Activated CD4-positive, alpha-beta memory T cell treated with anti-CD3 and anti-CD28 coated beads, Interleukin-2, amount 10 ng/mL, durations not matched to agents 7 days and 5 days (primary cell): ENCODE measurements at regions not wholly inside any gene's neighbourhood (a gene's known extent, or its start where the extent isn't known, plus 50 kb on each side); places are given as distances from the start of the nearest gene placed in this dataset.
A peak's percentile ranks its signal among the peaks of the same experiment; 100 is the strongest.

Experiments used
- CTCF ChIA-PET: fragments of 350-600 bp; sonication (Branson Sonifier 250); formaldehyde crosslinking; loops from one replicate; lab custom pipeline; 2021; ENCODE audit warnings: antibody characterized with exemption, inconsistent platforms; lab: Charles Lee
- POLR2A ChIA-PET: fragments of 350-600 bp; sonication (Branson Sonifier 250); formaldehyde crosslinking; loops from one replicate; lab custom pipeline; 2021; ENCODE audit warnings: antibody characterized with exemption; lab: Charles Lee
- DNase-seq: peaks from one replicate; pipeline ENCODE4 v3.0.0-alpha.2; 2020
- H3K27ac Mint-ChIP-seq: one replicate; pipeline ENCODE4 v1.8.0; 2021; ENCODE audit warnings: mild to moderate bottlenecking, mixed read lengths
- H3K27me3 Mint-ChIP-seq: one replicate; pipeline ENCODE4 v1.8.0; 2021; ENCODE audit warnings: mixed read lengths
- H3K36me3 Mint-ChIP-seq: one replicate; pipeline ENCODE4 v1.8.0; 2021; ENCODE audit warnings: low read depth, mixed read lengths
- H3K4me1 Mint-ChIP-seq: one replicate; pipeline ENCODE4 v1.8.0; 2021; ENCODE audit warnings: mixed read lengths
- H3K4me3 Mint-ChIP-seq: one replicate; pipeline ENCODE4 v1.8.0; 2021; ENCODE audit warnings: mild to moderate bottlenecking, mixed read lengths
- H3K9me3 Mint-ChIP-seq: one replicate; pipeline ENCODE4 v1.8.0; 2021; ENCODE audit warnings: mixed read lengths

GRCh38 chr12:13880613-13881012, 100.8 kb downstream of the GRIN2B start:
- no peaks in the 10 kb centered on the region for H3K9me3 Mint-ChIP-seq
- no peak overlapping the region for H3K4me3 Mint-ChIP-seq
- no peak overlapping the region for H3K27ac Mint-ChIP-seq
- ChIA-PET POLR2A (no interaction called here), CTCF (interaction anchor here (1.4 kb wide), 1 partner anchor 16 kb away, joined by 4 read pairs; no protein-coding TSS in a partner anchor)
- no peak for DNase-seq
- H3K27me3 Mint-ChIP-seq: no peaks in the 10 kb centered on the region
- no peaks in the 10 kb centered on the region for H3K36me3 Mint-ChIP-seq
- no peaks in the 10 kb centered on the region for H3K4me1 Mint-ChIP-seq

- POLR2A ChIA-PET: no interaction called here
- CTCF ChIA-PET: no interaction called here
- DNase-seq: no peak
- Mint-ChIP-seq H3K36me3 (no peaks in the 10 kb centered on the region), H3K4me3 (no peak overlapping the region), H3K9me3 (no peaks in the 10 kb centered on the region), H3K4me1 (no peaks in the 10 kb centered on the region), H3K27me3 (no peaks in the 10 kb centered on the region), H3K27ac (no peak overlapping the region)
These were observed 105.7 kb downstream of the GRIN2B start for GRCh38 chr12:13875744-13876143.

- Mint-ChIP-seq H3K27me3 (no peaks in the 10 kb centered on the region), H3K9me3 (no peaks in the 10 kb centered on the region), H3K27ac (no peak overlapping the region), H3K4me1 (no peaks in the 10 kb centered on the region), H3K4me3 (no peak overlapping the region), H3K36me3 (no peaks in the 10 kb centered on the region)
- ChIA-PET POLR2A (no interaction called here), CTCF (no interaction called here)
- DNase-seq: no peak
These were observed 111.1 kb downstream of the GRIN2B start for GRCh38 chr12:13870255-13870654.

GRCh38 chr12:13864081-13864673, 117.2 kb downstream of the GRIN2B start:
- CTCF ChIA-PET: interaction anchor here (0.6 to 4.0 kb wide), 11 partner anchors 9 to 304 kb away, joined by 3 to 25 read pairs (median 4); no protein-coding TSS in a partner anchor
- POLR2A ChIA-PET: no interaction called here

GRCh38 chr12:13857750-13858149, 123.7 kb downstream of the GRIN2B start:
- CTCF ChIA-PET: no interaction called here
- H3K27ac Mint-ChIP-seq: no peak overlapping the region
- H3K4me1 Mint-ChIP-seq: no peaks in the 10 kb centered on the region
- POLR2A ChIA-PET: no interaction called here
- H3K4me3 Mint-ChIP-seq: no peak overlapping the region
- H3K36me3 Mint-ChIP-seq: no peaks in the 10 kb centered on the region
- H3K27me3 Mint-ChIP-seq: peaks cover 5% of the 10 kb centered on the region
- DNase-seq: no peak
- no peaks in the 10 kb centered on the region for H3K9me3 Mint-ChIP-seq

More at GRCh38 chr12:13864081-13864673, 117.2 kb downstream of the GRIN2B start:
- no peaks in the 10 kb centered on the region for H3K4me1 Mint-ChIP-seq
- no peak overlapping the region for H3K4me3 Mint-ChIP-seq
- H3K9me3 Mint-ChIP-seq: no peaks in the 10 kb centered on the region
- H3K36me3 Mint-ChIP-seq: no peaks in the 10 kb centered on the region
- DNase-seq: peak; percentile 52
- no peak overlapping the region for H3K27ac Mint-ChIP-seq
- peaks cover 9% of the 10 kb centered on the region for H3K27me3 Mint-ChIP-seq

- H3K9me3 Mint-ChIP-seq: no peaks in the 10 kb centered on the region
- POLR2A ChIA-PET: no interaction called here
- CTCF ChIA-PET: no interaction called here
- no peak for DNase-seq
- H3K4me1 Mint-ChIP-seq: no peaks in the 10 kb centered on the region
- H3K27ac Mint-ChIP-seq: no peak overlapping the region
- H3K36me3 Mint-ChIP-seq: no peaks in the 10 kb centered on the region
- no peaks in the 10 kb centered on the region for H3K27me3 Mint-ChIP-seq
- no peak overlapping the region for H3K4me3 Mint-ChIP-seq
These were observed 127.9 kb downstream of the GRIN2B start for GRCh38 chr12:13853471-13853870.

- DNase-seq: no peak
- Mint-ChIP-seq H3K9me3 (no peaks in the 10 kb centered on the region), H3K36me3 (no peaks in the 10 kb centered on the region), H3K27me3 (no peaks in the 10 kb centered on the region), H3K27ac (no peak overlapping the region), H3K4me3 (no peak overlapping the region), H3K4me1 (no peaks in the 10 kb centered on the region)
- ChIA-PET CTCF (interaction anchor here (1.1 kb wide), 1 partner anchor 10 kb away, joined by 3 read pairs; no protein-coding TSS in a partner anchor), POLR2A (no interaction called here)
These were observed 129.6 kb downstream of the GRIN2B start for GRCh38 chr12:13851828-13852227.

- H3K9me3 Mint-ChIP-seq: no peaks in the 10 kb centered on the region
- H3K4me1 Mint-ChIP-seq: no peaks in the 10 kb centered on the region
- ChIA-PET CTCF (no interaction called here), POLR2A (no interaction called here)
- H3K4me3 Mint-ChIP-seq: no peak overlapping the region
- H3K36me3 Mint-ChIP-seq: no peaks in the 10 kb centered on the region
- H3K27ac Mint-ChIP-seq: no peak overlapping the region
- no peak for DNase-seq
- no peaks in the 10 kb centered on the region for H3K27me3 Mint-ChIP-seq
These were observed 131.9 kb downstream of the GRIN2B start for GRCh38 chr12:13849456-13849855.

GRCh38 chr12:13843841-13844240, 137.6 kb downstream of the GRIN2B start:
- Mint-ChIP-seq H3K27ac (no peak overlapping the region), H3K4me3 (no peak overlapping the region), H3K4me1 (no peaks in the 10 kb centered on the region), H3K9me3 (no peaks in the 10 kb centered on the region), H3K36me3 (no peaks in the 10 kb centered on the region), H3K27me3 (no peaks in the 10 kb centered on the region)
- CTCF ChIA-PET: interaction anchor here (2.9 kb wide), 1 partner anchor 20 kb away, joined by 8 read pairs; no protein-coding TSS in a partner anchor
- DNase-seq: no peak
- POLR2A ChIA-PET: no interaction called here

GRCh38 chr12:13841358-13841757, 140.0 kb downstream of the GRIN2B start:
- H3K27me3 Mint-ChIP-seq: no peaks in the 10 kb centered on the region
- no peaks in the 10 kb centered on the region for H3K36me3 Mint-ChIP-seq
- H3K4me3 Mint-ChIP-seq: no peak overlapping the region
- DNase-seq: no peak
- H3K4me1 Mint-ChIP-seq: no peaks in the 10 kb centered on the region
- POLR2A ChIA-PET: no interaction called here
- H3K27ac Mint-ChIP-seq: no peak overlapping the region
- no peaks in the 10 kb centered on the region for H3K9me3 Mint-ChIP-seq
- CTCF ChIA-PET: interaction anchor here (0.9 kb wide), 1 partner anchor 11 kb away, joined by 3 read pairs; no protein-coding TSS in a partner anchor

GRCh38 chr12:13839365-13840336, 141.8 kb downstream of the GRIN2B start:
- Mint-ChIP-seq H3K9me3 (no peaks in the 10 kb centered on the region), H3K27ac (no peak overlapping the region), H3K27me3 (no peaks in the 10 kb centered on the region), H3K4me3 (no peak overlapping the region), H3K36me3 (no peaks in the 10 kb centered on the region), H3K4me1 (no peaks in the 10 kb centered on the region)
- ChIA-PET POLR2A (no interaction called here), CTCF (interaction anchor here (1.2 kb wide), 1 partner anchor 23 kb away, joined by 4 read pairs; no protein-coding TSS in a partner anchor)
- DNase-seq: no peak

GRCh38 chr12:13836099-13836498, 145.3 kb downstream of the GRIN2B start:
- Mint-ChIP-seq H3K27me3 (no peaks in the 10 kb centered on the region), H3K36me3 (no peaks in the 10 kb centered on the region), H3K4me3 (no peak overlapping the region), H3K4me1 (no peaks in the 10 kb centered on the region), H3K27ac (no peak overlapping the region), H3K9me3 (no peaks in the 10 kb centered on the region)
- CTCF ChIA-PET: no interaction called here
- POLR2A ChIA-PET: no interaction called here
- no peak for DNase-seq

GRCh38 chr12:13835652-13836051, 145.8 kb downstream of the GRIN2B start:
- CTCF ChIA-PET: no interaction called here
- no peak for DNase-seq
- no peaks in the 10 kb centered on the region for H3K4me1 Mint-ChIP-seq
- no peaks in the 10 kb centered on the region for H3K36me3 Mint-ChIP-seq
- H3K9me3 Mint-ChIP-seq: no peaks in the 10 kb centered on the region
- H3K4me3 Mint-ChIP-seq: no peak overlapping the region
- H3K27me3 Mint-ChIP-seq: no peaks in the 10 kb centered on the region
- POLR2A ChIA-PET: no interaction called here
- no peak overlapping the region for H3K27ac Mint-ChIP-seq
